ENCODE measurements at regions not wholly inside any gene's neighbourhood (a gene's known extent, or its start where the extent isn't known, plus 50 kb on each side); places are given as distances from the start of the nearest gene placed in this dataset.

DNA sequence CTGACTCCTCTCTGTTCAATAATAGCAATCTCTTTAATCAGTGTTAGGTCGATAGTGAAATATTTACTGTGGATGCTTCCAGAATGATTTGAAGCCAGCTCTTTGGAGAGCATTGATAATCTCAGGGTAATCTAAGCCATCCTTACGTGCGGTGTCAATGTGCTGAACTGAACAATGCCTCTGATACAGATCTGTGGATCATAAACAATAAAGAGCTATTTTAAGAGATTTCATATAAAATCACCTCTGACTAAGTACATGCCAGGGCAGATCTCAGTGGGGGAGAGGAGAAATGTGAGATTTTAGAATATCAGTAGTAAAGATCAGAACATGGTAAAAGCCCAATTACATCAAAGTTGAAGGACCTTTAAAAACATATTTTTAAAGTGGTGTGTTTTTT lies 319.3 kb upstream of the GBE1 start:
- Histone ChIP-seq H3K27me3 (no peaks in the 10 kb centered on the region), H3K4me3 (no peak overlapping the region), H3K4me1 (no peaks in the 10 kb centered on the region), H3K36me3 (no peaks in the 10 kb centered on the region), H3K27ac (no peak overlapping the region), H3K9me3 (no peaks in the 10 kb centered on the region)
- 45 to 72% methylated on average over 3 of the region's 3 CpGs for WGBS, 2 donors
- no peak for TF ChIP-seq POLR2A (IDR thresholded peaks at IDR 0.05)
- TF ChIP-seq, protein P1, sequence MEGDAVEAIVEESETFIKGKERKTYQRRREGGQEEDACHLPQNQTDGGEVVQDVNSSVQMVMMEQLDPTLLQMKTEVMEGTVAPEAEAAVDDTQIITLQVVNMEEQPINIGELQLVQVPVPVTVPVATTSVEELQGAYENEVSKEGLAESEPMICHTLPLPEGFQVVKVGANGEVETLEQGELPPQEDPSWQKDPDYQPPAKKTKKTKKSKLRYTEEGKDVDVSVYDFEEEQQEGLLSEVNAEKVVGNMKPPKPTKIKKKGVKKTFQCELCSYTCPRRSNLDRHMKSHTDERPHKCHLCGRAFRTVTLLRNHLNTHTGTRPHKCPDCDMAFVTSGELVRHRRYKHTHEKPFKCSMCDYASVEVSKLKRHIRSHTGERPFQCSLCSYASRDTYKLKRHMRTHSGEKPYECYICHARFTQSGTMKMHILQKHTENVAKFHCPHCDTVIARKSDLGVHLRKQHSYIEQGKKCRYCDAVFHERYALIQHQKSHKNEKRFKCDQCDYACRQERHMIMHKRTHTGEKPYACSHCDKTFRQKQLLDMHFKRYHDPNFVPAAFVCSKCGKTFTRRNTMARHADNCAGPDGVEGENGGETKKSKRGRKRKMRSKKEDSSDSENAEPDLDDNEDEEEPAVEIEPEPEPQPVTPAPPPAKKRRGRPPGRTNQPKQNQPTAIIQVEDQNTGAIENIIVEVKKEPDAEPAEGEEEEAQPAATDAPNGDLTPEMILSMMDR (IDR thresholded peaks at IDR 0.05), result no peak
- intact Hi-C loops (cut with DNase I), result no loop called here
- DNase-seq, result no peak

DNA sequence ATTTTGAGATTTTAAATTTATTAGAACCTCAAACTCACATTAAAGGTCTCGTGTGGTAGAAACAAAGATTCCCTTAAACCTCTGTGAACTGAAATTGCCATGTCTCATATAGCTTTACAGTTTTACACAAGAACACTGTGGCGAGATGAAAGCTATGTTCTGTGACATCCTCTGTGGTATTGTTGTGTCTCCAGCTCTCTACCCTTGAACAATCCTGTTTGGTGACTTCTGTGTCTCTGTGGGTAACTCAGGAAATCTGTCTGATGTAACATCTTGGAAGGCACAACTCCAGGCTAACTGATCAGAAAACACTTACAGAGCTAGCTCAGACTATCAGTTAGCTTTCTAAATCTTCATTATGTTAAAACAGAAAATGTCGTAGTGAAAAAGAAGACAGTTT lies 318.8 kb upstream of the GBE1 start:
- intact Hi-C loops (cut with DNase I), result no loop called here
- Histone ChIP-seq H3K27me3 (peaks cover 0 to under 1% (median 0%) of the 10 kb centered on the region in 4 donors), H3K9me3 (no peaks in the 10 kb centered on the region), H3K4me3 (no peak overlapping the region), H3K36me3 (no peaks in the 10 kb centered on the region), H3K27ac (no peak overlapping the region), H3K4me1 (no peaks in the 10 kb centered on the region)
- no peak for DNase-seq
- TF ChIP-seq POLR2A (IDR thresholded peaks at IDR 0.05), result no peak
- TF ChIP-seq, protein P1 (IDR thresholded peaks at IDR 0.05), result no peak
- WGBS, 2 donors, result 54 to 71% methylated on average over 3 of the region's 3 CpGs

DNA sequence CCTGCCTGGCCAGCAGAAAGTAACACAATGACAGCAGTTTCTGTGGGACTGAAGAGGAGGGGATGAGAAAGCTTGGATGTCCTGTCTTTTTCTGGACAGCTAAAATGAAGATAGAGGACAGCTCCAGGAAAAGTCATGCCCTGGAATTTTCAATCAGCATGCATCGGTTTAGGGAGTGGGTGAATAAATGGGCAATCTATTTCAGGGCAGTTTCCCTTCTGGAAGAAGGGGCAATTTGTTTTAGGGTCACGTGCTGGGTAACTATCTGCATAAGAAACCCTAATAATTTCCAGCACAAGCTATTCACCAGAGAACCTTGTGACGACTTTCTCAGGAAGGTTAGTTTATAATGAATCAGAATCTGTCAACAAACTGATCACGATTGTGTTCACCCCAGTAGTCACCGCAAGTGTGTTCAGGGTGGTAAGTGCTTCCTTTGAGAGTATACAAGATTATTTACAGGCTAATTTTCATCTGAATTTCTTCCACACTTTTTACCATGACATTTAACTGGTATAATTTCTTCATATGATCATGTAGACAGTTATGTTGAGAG lies 318.0 kb upstream of the GBE1 start:
- Histone ChIP-seq H3K36me3 (no peaks in the 10 kb centered on the region), H3K27me3 (peaks cover 0 to 4% (median 0%) of the 10 kb centered on the region in 4 donors), H3K4me3 (no peak overlapping the region), H3K4me1 (no peaks in the 10 kb centered on the region), H3K9me3 (no peaks in the 10 kb centered on the region), H3K27ac (no peak overlapping the region)
- TF ChIP-seq, protein P1 (IDR thresholded peaks at IDR 0.05), result no peak
- TF ChIP-seq POLR2A (IDR thresholded peaks at IDR 0.05), result no peak
- DNase-seq, result no peak
- WGBS, 2 donors, result 65 to 71% methylated on average over 5 of the region's 5 CpGs
- intact Hi-C loops (cut with DNase I), result no loop called here

DNA sequence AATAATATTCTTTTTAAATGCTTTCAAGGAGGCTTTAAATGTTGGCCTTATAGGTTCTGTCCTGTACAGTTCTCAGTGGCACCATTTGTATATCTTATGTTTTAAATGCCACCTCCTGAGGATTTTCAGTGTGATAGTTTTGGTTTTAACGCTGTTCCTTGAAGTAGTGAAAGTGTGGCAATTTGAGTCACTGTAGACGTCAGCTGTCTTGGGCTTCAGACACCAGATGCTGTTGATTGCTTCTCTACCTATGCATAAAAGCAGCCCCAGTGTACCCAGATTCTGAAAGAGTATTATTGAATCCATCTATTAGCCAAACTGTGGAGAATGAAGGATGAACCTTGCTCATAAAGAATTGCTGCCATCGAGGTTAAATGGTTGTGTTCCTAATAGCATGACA lies 316.8 kb upstream of the GBE1 start:
- intact Hi-C loops (cut with DNase I), result no loop called here
- Histone ChIP-seq H3K4me1 (no peaks in the 10 kb centered on the region), H3K9me3 (no peaks in the 10 kb centered on the region), H3K4me3 (no peak overlapping the region), H3K36me3 (no peaks in the 10 kb centered on the region), H3K27me3 (peaks cover 0 to 4% (median 0%) of the 10 kb centered on the region in 4 donors), H3K27ac (no peak overlapping the region)
- 86% methylated on average over 3 of the region's 3 CpGs; no CpG with 5 or more reads in 1 of the 2 donors for WGBS, 2 donors
- DNase-seq, result no peak
- no peak for TF ChIP-seq POLR2A (IDR thresholded peaks at IDR 0.05)
- TF ChIP-seq, protein P1 (IDR thresholded peaks at IDR 0.05), result no peak

DNA sequence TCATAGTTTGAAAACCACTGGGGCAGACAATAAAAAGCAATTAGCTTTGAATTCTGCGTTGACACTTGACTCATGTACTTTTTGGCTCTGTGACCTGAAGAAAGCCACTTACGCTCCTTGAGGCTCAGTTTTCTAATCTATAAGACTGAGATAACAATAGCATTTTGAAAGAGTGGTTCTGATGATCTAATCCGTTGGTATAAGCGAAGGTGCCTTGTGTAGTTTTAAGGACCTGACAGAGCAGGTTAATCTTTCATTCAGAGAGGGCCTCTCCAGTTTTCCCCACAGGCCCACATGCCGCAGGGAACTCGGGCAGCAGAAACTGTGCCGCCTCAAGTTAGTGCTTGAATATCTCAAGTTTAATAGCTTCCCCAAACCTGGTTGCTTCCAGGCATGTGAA lies 306.0 kb upstream of the GBE1 start:
- no peak for DNase-seq
- H3K27me3 ChIP-seq, result peaks cover 0 to 24% (median 0%) of the 10 kb centered on the region in 4 donors
- peaks cover 0 to 9% (median 0%) of the 10 kb centered on the region in 3 donors for H3K4me1 ChIP-seq
- H3K27ac ChIP-seq, result no peak overlapping the region
- no peak overlapping the region for H3K4me3 ChIP-seq
- no peaks in the 10 kb centered on the region for H3K9me3 ChIP-seq
- WGBS, 2 donors, result 32 to 50% methylated on average over 5 to 7 of the region's 7 CpGs
- intact Hi-C loops (cut with DNase I), result no loop called here
- no peak for TF ChIP-seq POLR2A (IDR thresholded peaks at IDR 0.05)
- TF ChIP-seq, protein P1 (IDR thresholded peaks at IDR 0.05), result no peak
- H3K36me3 ChIP-seq, result no peaks in the 10 kb centered on the region
